Parathyroid adenoma (tissue), 2 donors: ENCODE measurements at regions not wholly inside any gene's neighbourhood (a gene's known extent, or its start where the extent isn't known, plus 50 kb on each side); places are given as distances from the start of the nearest gene placed in this dataset.

Source experiments
- H2AFZ ChIP-seq: fragments of 300-600 bp; sonication (generic); one replicate; pipeline ENCODE4 v1.7.0; 2017; ENCODE audit warnings: antibody characterized with exemption, mild to moderate bottlenecking
- H3K27ac ChIP-seq: fragments of 300-600 bp; sonication (generic); one replicate; pipeline ENCODE4 v1.7.0; 2017
- H3K27me3 ChIP-seq: fragments of 300-600 bp; sonication (generic); one replicate; pipeline ENCODE4 v1.7.0; 2017; ENCODE audit warnings: low read length; ENCODE audit not compliant: control insufficient read depth, insufficient read depth
- H3K36me3 ChIP-seq: fragments of 300-600 bp; sonication (generic); one replicate; pipeline ENCODE4 v1.7.0; 2017; ENCODE audit warnings: low read length; ENCODE audit not compliant: control insufficient read depth, insufficient read depth
- H3K4me1 ChIP-seq: fragments of 300-600 bp; sonication (generic); one replicate; pipeline ENCODE4 v1.7.0; 2017; ENCODE audit warnings: control low read depth
- H3K4me2 ChIP-seq: fragments of 300-600 bp; sonication (generic); one replicate; pipeline ENCODE4 v1.7.0; 2017; ENCODE audit warnings: low read length
- H3K4me3 ChIP-seq: fragments of 300-600 bp; sonication (generic); one replicate; pipeline ENCODE4 v1.7.0; 2017; ENCODE audit warnings: low read depth, low read length
- H3K79me2 ChIP-seq: fragments of 300-600 bp; sonication (generic); one replicate; pipeline ENCODE4 v1.7.0; 2017; ENCODE audit warnings: control low read depth
- H3K9ac ChIP-seq: fragments of 300-600 bp; sonication (generic); one replicate; pipeline ENCODE4 v1.7.0; 2017; ENCODE audit warnings: mild to moderate bottlenecking
- H3K9me3 ChIP-seq: fragments of 300-600 bp; sonication (generic); one replicate; pipeline ENCODE4 v1.7.0; 2017; ENCODE audit warnings: low read length; ENCODE audit not compliant: control insufficient read depth
- TF ChIP-seq, protein P1 (sequence below): fragments of 300-600 bp; sonication (generic); IDR thresholded peaks from one replicate; pipeline ENCODE4 v1.7.0; 2017; ENCODE audit warnings: antibody characterized with exemption, mild to moderate bottlenecking
- donor health status: primary hyperparathyroidism.

DNA sequence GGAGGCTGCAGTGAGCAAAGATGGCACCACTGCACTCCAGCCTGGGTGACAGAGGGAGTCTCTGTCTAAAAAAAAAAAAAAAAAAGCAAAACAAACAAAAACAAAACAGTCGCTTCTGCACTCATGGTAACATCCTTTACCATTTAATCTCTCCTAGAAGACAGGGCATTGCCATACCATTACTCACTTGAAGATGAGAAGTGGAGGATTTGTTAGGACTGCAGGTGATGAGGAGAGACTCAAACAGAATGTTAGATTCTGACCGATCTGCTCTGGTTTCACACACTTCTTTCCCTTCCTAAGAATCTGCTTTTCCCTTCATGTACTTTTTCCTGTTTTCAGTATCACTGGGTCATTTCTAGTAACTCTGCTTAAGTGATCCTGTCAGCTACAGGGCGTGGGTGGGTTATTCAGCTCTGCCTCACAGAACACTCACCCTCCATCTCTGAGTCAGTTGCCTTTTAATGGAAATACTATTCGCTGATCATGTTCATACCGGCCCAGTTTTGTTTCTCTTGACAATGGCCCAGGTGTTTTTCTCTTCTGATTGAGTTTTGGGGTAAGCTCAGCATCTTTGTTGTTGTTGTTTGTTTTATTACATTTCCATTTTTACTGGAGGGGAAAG is 148.0 kb upstream of the ERG start:
- Histone ChIP-seq H2AFZ (no peak overlapping the region), H3K9me3 (no peaks in the 10 kb centered on the region), H3K36me3 (no peaks in the 10 kb centered on the region), H3K4me3 (no peak overlapping the region), H3K27ac (no peak overlapping the region), H3K27me3 (no peaks in the 10 kb centered on the region), H3K9ac (no peak overlapping the region), H3K4me1 (no peaks in the 10 kb centered on the region), H3K4me2 (no peak overlapping the region), H3K79me2 (no peaks in the 10 kb centered on the region)
- TF ChIP-seq, protein P1, sequence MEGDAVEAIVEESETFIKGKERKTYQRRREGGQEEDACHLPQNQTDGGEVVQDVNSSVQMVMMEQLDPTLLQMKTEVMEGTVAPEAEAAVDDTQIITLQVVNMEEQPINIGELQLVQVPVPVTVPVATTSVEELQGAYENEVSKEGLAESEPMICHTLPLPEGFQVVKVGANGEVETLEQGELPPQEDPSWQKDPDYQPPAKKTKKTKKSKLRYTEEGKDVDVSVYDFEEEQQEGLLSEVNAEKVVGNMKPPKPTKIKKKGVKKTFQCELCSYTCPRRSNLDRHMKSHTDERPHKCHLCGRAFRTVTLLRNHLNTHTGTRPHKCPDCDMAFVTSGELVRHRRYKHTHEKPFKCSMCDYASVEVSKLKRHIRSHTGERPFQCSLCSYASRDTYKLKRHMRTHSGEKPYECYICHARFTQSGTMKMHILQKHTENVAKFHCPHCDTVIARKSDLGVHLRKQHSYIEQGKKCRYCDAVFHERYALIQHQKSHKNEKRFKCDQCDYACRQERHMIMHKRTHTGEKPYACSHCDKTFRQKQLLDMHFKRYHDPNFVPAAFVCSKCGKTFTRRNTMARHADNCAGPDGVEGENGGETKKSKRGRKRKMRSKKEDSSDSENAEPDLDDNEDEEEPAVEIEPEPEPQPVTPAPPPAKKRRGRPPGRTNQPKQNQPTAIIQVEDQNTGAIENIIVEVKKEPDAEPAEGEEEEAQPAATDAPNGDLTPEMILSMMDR, result no peak

- Histone ChIP-seq H3K27me3 (no peaks in the 10 kb centered on the region), H3K9me3 (no peaks in the 10 kb centered on the region), H2AFZ (no peak overlapping the region), H3K36me3 (no peaks in the 10 kb centered on the region), H3K4me1 (no peaks in the 10 kb centered on the region), H3K79me2 (no peaks in the 10 kb centered on the region), H3K27ac (no peak overlapping the region), H3K4me2 (no peak overlapping the region), H3K4me3 (no peak overlapping the region), H3K9ac (no peak overlapping the region)
- TF ChIP-seq, protein P1, result no peak
Measured at GRCh38 chr21:38649120-38649519, 150.8 kb upstream of the ERG start.

- no peak overlapping the region for H3K9ac ChIP-seq
- H3K27me3 ChIP-seq, result no peaks in the 10 kb centered on the region
- no peaks in the 10 kb centered on the region for H3K9me3 ChIP-seq
- H3K79me2 ChIP-seq, result no peaks in the 10 kb centered on the region
- TF ChIP-seq, protein P1, result no peak
- H2AFZ ChIP-seq, result no peak overlapping the region
- H3K27ac ChIP-seq, result no peak overlapping the region
- H3K4me2 ChIP-seq, result no peak overlapping the region
- H3K4me3 ChIP-seq, result no peak overlapping the region
- H3K4me1 ChIP-seq, result no peaks in the 10 kb centered on the region
- no peaks in the 10 kb centered on the region for H3K36me3 ChIP-seq
Measured at GRCh38 chr21:38651570-38651969, 153.3 kb upstream of the ERG start.

DNA sequence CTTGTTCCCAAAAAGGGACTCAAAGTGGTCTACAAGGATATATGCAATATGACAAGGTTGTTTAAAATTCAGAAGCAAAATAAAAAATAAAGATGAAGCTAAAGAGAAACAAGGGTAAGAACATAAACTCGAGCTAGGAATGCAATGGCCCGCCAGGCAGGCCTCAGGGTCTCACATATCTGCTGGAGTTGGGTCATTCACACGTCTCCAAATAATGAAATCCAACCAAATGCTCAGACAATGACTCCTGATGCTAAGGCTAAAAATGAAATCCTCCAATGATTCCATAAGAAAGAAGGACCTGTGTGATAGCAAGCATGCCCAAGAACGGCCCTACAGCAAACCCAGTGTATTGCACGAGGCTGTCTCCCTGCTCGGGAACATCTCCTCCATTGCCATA is 153.3 kb upstream of the ETS2 start:
- no peaks in the 10 kb centered on the region for H3K36me3 ChIP-seq
- H3K4me2 ChIP-seq, result no peak overlapping the region
- H3K27ac ChIP-seq, result no peak overlapping the region
- H3K27me3 ChIP-seq, result no peaks in the 10 kb centered on the region
- no peak overlapping the region for H3K4me3 ChIP-seq
- H3K79me2 ChIP-seq, result no peaks in the 10 kb centered on the region
- TF ChIP-seq, protein P1, result no peak
- H3K9ac ChIP-seq, result no peak overlapping the region
- no peaks in the 10 kb centered on the region for H3K9me3 ChIP-seq
- H3K4me1 ChIP-seq, result no peaks in the 10 kb centered on the region
- no peak overlapping the region for H2AFZ ChIP-seq

GRCh38 chr21:38654580-38654979 is 151.1 kb upstream of the ETS2 start:
- TF ChIP-seq, protein P1, result no peak
- Histone ChIP-seq H3K9me3 (no peaks in the 10 kb centered on the region), H3K27ac (no peak overlapping the region), H3K4me3 (no peak overlapping the region), H3K27me3 (no peaks in the 10 kb centered on the region), H3K4me2 (no peak overlapping the region), H3K9ac (no peak overlapping the region), H3K36me3 (no peaks in the 10 kb centered on the region), H3K79me2 (no peaks in the 10 kb centered on the region), H2AFZ (no peak overlapping the region), H3K4me1 (no peaks in the 10 kb centered on the region)
